ENCODE measurements at regions not wholly inside any gene's neighbourhood (a gene's known extent, or its start where the extent isn't known, plus 50 kb on each side); places are given as distances from the start of the nearest gene placed in this dataset.

- intact Hi-C loops (cut with micrococcal nuclease) = no loop called here
- ChIA-PET POLR2A (no interaction called here), RAD21 (ENCODE audit: low non-redundant PET in 1 of 2, low total read pairs in 2 of 2, uncharacterized antibody in 2 of 2, unreplicated experiment in 2 of 2) (no interaction called here), CTCF (no interaction called here)
- Histone ChIP-seq H3K79me2 (ENCODE audit: insufficient read depth, low read length) (peaks cover 52% of the 10 kb centered on the region), H3K27me3 (ENCODE audit: insufficient read depth, low read length) (no peaks in the 10 kb centered on the region), H3K9me3 (ENCODE audit: control insufficient read depth in 1 of 2, insufficient read depth in 1 of 2, low read depth in 1 of 2, low read length in 2 of 2) (no peaks in the 10 kb centered on the region), H3K4me3 (replicated peaks in 1 of 2; ENCODE audit: low read depth in 1 of 2, low read length in 2 of 2) (no peak overlapping the region), H3K9ac (ENCODE audit: low read length) (no peak overlapping the region), H3K4me1 (ENCODE audit: control insufficient read depth in 1 of 2, insufficient read depth in 2 of 2, low read length in 2 of 2) (peaks cover 0 to 6% of the 10 kb centered on the region in 2 experiments; a peak in 2 of 4 replicates), H3K4me2 (ENCODE audit: low read length) (no peak overlapping the region), H3K9me2 (ENCODE audit: insufficient read depth) (no peaks in the 10 kb centered on the region), H2AFZ (ENCODE audit: low read depth, low read length, poor library complexity, severe bottlenecking) (no peak overlapping the region), H3K27ac (ENCODE audit: low read depth, low read length) (no peak overlapping the region), H3K36me3 (ENCODE audit: control insufficient read depth in 1 of 2, insufficient read depth in 2 of 2, low read length in 2 of 2) (peaks cover 2 to 5% of the 10 kb centered on the region in 2 experiments; a peak in 1 of 4 replicates), H4K20me1 (ENCODE audit: insufficient read depth) (no peaks in the 10 kb centered on the region)
- no peak for DNase-seq (ENCODE audit: low read depth, low spot score)
- BruUV-seq (replicated peaks) = no TSS peak
- ATAC-seq = no peak
- no peak for TF ChIP-seq POLR2A (IDR thresholded peaks at IDR 0.05; ENCODE audit: borderline replicate concordance, extremely low read depth, insufficient read depth, insufficient read length)
- no peak for TF ChIP-seq ZNF274 (IDR thresholded peaks at IDR 0.05; ENCODE audit: low read depth, low read length)
- no peak for TF ChIP-seq MAX (IDR thresholded peaks at IDR 0.05)
- TF ChIP-seq EZH2phosphoT487 (IDR thresholded peaks at IDR 0.05; ENCODE audit: borderline replicate concordance) = no peak
- TF ChIP-seq CEBPB (IDR thresholded peaks at IDR 0.05; ENCODE audit: low read depth) = no peak
- TF ChIP-seq FOSL1 (IDR thresholded peaks at IDR 0.05; ENCODE audit: low read depth) = no peak
Observed at GRCh38 chr3:152011812-152012735, 138.6 kb downstream of the SUCNR1 start.

GRCh38 chr3:152019508-152019907 is 146.1 kb downstream of the SUCNR1 start:
- ChIA-PET RAD21 (ENCODE audit: low non-redundant PET in 1 of 2, low total read pairs in 2 of 2, uncharacterized antibody in 2 of 2, unreplicated experiment in 2 of 2) (no interaction called here), CTCF (no interaction called here), POLR2A (no interaction called here)
- H2AFZ ChIP-seq (ENCODE audit: low read depth, low read length, poor library complexity, severe bottlenecking) = no peak overlapping the region
- ATAC-seq (no peak), DNase-seq (ENCODE audit: low read depth, low spot score) (no peak)
- peaks cover 46 to 80% of the 10 kb centered on the region in 2 experiments for H3K4me1 ChIP-seq (ENCODE audit: control insufficient read depth in 1 of 2, insufficient read depth in 2 of 2, low read length in 2 of 2)
- H3K27ac ChIP-seq (ENCODE audit: low read depth, low read length) = peak overlapping the region; percentile 97
- H3K9ac ChIP-seq (ENCODE audit: low read length) = peak overlapping the region; percentile 79
- H3K4me3 ChIP-seq (replicated peaks in 1 of 2; ENCODE audit: low read depth in 1 of 2, low read length in 2 of 2) = peak overlapping the region; percentile 51 to 59
- peaks cover 68% of the 10 kb centered on the region for H3K79me2 ChIP-seq (ENCODE audit: insufficient read depth, low read length)
- H3K4me2 ChIP-seq (ENCODE audit: low read length) = peak overlapping the region; percentile 89
- no peaks in the 10 kb centered on the region for H4K20me1 ChIP-seq (ENCODE audit: insufficient read depth)
- no peaks in the 10 kb centered on the region for H3K9me3 ChIP-seq (ENCODE audit: control insufficient read depth in 1 of 2, insufficient read depth in 1 of 2, low read depth in 1 of 2, low read length in 2 of 2)
- no peaks in the 10 kb centered on the region for H3K9me2 ChIP-seq (ENCODE audit: insufficient read depth)
- no peaks in the 10 kb centered on the region for H3K27me3 ChIP-seq (ENCODE audit: insufficient read depth, low read length)
- H3K36me3 ChIP-seq (ENCODE audit: control insufficient read depth in 1 of 2, insufficient read depth in 2 of 2, low read length in 2 of 2) = no peaks in the 10 kb centered on the region
- TF ChIP-seq SP1 (IDR thresholded peaks at IDR 0.05; ENCODE audit: low read depth) = no peak
- no peak for TF ChIP-seq FOSL1 (IDR thresholded peaks at IDR 0.05; ENCODE audit: low read depth)
- TF ChIP-seq POLR2A (IDR thresholded peaks at IDR 0.05; ENCODE audit: borderline replicate concordance, extremely low read depth, insufficient read depth, insufficient read length) = peak; percentile 24
- TF ChIP-seq EGR1 (IDR thresholded peaks at IDR 0.05; ENCODE audit: low read depth) = no peak
- no peak for TF ChIP-seq ELF1 (IDR thresholded peaks at IDR 0.05; ENCODE audit: borderline replicate concordance, low read depth)
- BruUV-seq (replicated peaks) = no TSS peak
- intact Hi-C loops (cut with micrococcal nuclease) = no loop called here

Measured in HCT116 (cell line).